Lower lobe of right lung (tissue), 2 donors: ENCODE measurements at regions not wholly inside any gene's neighbourhood (a gene's known extent, or its start where the extent isn't known, plus 50 kb on each side); places are given as distances from the start of the nearest gene placed in this dataset.

ENCODE experiments used
- ATAC-seq, 2 donors: fragments of 200-7000 bp; cut with Tn5 transposase; one replicate each; pipeline ENCODE4 v1.9.1; 2020 to 2022; ENCODE audit warnings: mild to moderate bottlenecking in 2 of 2, moderate library complexity in 2 of 2
- DNase-seq: peaks from one replicate; pipeline ENCODE4 v3.0.0-alpha.2; 2020
- H3K27ac ChIP-seq: fragments of 200-600 bp; one replicate; pipeline ENCODE4 v1.8.0; 2022
- H3K27me3 ChIP-seq: fragments of 200-600 bp; one replicate; pipeline ENCODE4 v1.8.0; 2022; ENCODE audit warnings: low read depth
- H3K36me3 ChIP-seq: fragments of 200-600 bp; one replicate; pipeline ENCODE4 v1.8.0; 2022; ENCODE audit warnings: mild to moderate bottlenecking
- H3K4me1 ChIP-seq: fragments of 200-600 bp; one replicate; pipeline ENCODE4 v1.8.0; 2022
- H3K4me3 ChIP-seq: fragments of 200-600 bp; one replicate; pipeline ENCODE4 v1.8.0; 2022; ENCODE audit warnings: mild to moderate bottlenecking
- H3K9me3 ChIP-seq: fragments of 200-600 bp; one replicate; pipeline ENCODE4 v1.8.0; 2022
- CTCF ChIP-seq: fragments of 200-600 bp; IDR thresholded peaks from one replicate; pipeline ENCODE4 v1.8.0; 2022; ENCODE audit warnings: antibody characterized with exemption, mild to moderate bottlenecking
- intact Hi-C: fragments of 100-400 bp; cut with DNase I; formaldehyde crosslinking; loops from one replicate; pipeline ENCODE4 v1.11.0; 2022
- donor health status: DM: no; HTN: yes; CAD: no; lungs with severe emphysema.

- no peak for ATAC-seq
- no peak overlapping the region for H3K27ac ChIP-seq
- no peak for TF ChIP-seq CTCF
- no peaks in the 10 kb centered on the region for H3K36me3 ChIP-seq
- intact Hi-C loops = no loop called here
- no peaks in the 10 kb centered on the region for H3K4me1 ChIP-seq
- no peak for DNase-seq
- H3K9me3 ChIP-seq = no peaks in the 10 kb centered on the region
- no peaks in the 10 kb centered on the region for H3K27me3 ChIP-seq
- no peak overlapping the region for H3K4me3 ChIP-seq
These were observed 667.9 kb upstream of the ITGA1 start for GRCh38 chr5:52119768-52120167.

- H3K36me3 ChIP-seq = no peaks in the 10 kb centered on the region
- no peaks in the 10 kb centered on the region for H3K27me3 ChIP-seq
- intact Hi-C loops = no loop called here
- DNase-seq = no peak
- H3K9me3 ChIP-seq = no peaks in the 10 kb centered on the region
- H3K27ac ChIP-seq = no peak overlapping the region
- ATAC-seq = no peak
- no peaks in the 10 kb centered on the region for H3K4me1 ChIP-seq
- no peak overlapping the region for H3K4me3 ChIP-seq
- no peak for TF ChIP-seq CTCF
These were observed 655.7 kb upstream of the ITGA1 start for GRCh38 chr5:52132053-52132452.

GRCh38 chr5:52134013-52134650, 653.6 kb upstream of the ITGA1 start:
- intact Hi-C loops = no loop called here
- Histone ChIP-seq H3K27me3 (no peaks in the 10 kb centered on the region), H3K4me1 (no peaks in the 10 kb centered on the region), H3K27ac (no peak overlapping the region), H3K4me3 (no peak overlapping the region), H3K36me3 (no peaks in the 10 kb centered on the region), H3K9me3 (no peaks in the 10 kb centered on the region)
- no peak for DNase-seq
- TF ChIP-seq CTCF = no peak
- no peak for ATAC-seq

- no peak for TF ChIP-seq CTCF
- no peaks in the 10 kb centered on the region for H3K27me3 ChIP-seq
- no peaks in the 10 kb centered on the region for H3K36me3 ChIP-seq
- no peaks in the 10 kb centered on the region for H3K4me1 ChIP-seq
- no peaks in the 10 kb centered on the region for H3K9me3 ChIP-seq
- intact Hi-C loops = no loop called here
- no peak overlapping the region for H3K27ac ChIP-seq
- no peak overlapping the region for H3K4me3 ChIP-seq
- ATAC-seq (no peak), DNase-seq (no peak)
These were observed 647.7 kb upstream of the ITGA1 start for GRCh38 chr5:52139888-52140615.

GRCh38 chr5:52148679-52149078, 639.0 kb upstream of the ITGA1 start:
- no peak for DNase-seq

More at GRCh38 chr5:52148679-52149078, 639.0 kb upstream of the ITGA1 start:
- Histone ChIP-seq H3K4me1 (no peaks in the 10 kb centered on the region), H3K27me3 (no peaks in the 10 kb centered on the region), H3K36me3 (no peaks in the 10 kb centered on the region), H3K4me3 (no peak overlapping the region), H3K9me3 (no peaks in the 10 kb centered on the region), H3K27ac (no peak overlapping the region)
- ATAC-seq = no peak
- intact Hi-C loops = no loop called here
- TF ChIP-seq CTCF = no peak
